ENCODE measurements at regions not wholly inside any gene's neighbourhood (a gene's known extent, or its start where the extent isn't known, plus 50 kb on each side); places are given as distances from the start of the nearest gene placed in this dataset.
"Not testable (repeated sequence)": the region's sequence is repeated elsewhere in the genome, so short reads cannot be mapped to it uniquely, and the experiment has no call there.

DNA sequence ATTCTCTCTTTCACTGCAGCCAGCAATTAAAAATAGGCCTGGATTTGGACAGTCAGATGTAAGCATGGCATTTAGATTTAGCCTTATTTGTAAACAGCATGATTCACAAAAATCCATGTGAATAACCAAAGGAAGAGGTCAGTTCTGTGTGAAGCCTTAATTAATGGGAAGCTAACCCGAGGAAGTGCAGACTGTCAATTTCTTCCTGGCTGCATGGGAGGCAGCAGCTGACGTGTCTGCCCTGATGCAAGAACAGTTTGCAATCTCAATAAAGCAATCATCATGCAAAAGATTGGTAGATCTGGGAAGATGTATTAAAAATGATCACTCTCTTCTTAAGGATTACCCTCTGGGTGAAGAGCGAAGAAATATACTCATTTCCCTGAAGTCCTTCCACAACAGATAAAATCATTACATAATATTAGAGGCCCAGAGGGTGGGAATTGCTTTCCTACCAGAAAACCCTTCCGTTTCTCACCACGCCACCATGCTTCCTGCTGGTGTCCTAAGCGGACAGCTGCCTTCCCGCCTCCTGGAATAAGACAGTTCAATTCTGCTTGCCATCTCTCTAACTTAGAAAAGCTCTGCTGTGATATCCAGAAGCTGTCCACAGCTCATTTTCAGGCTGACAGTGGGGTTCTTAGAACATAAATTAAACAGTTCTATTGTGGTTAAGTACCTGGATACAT lies 526.7 kb upstream of the NRP1 start:
- DNase-seq (ENCODE audit: low spot score) = no peak

DNA sequence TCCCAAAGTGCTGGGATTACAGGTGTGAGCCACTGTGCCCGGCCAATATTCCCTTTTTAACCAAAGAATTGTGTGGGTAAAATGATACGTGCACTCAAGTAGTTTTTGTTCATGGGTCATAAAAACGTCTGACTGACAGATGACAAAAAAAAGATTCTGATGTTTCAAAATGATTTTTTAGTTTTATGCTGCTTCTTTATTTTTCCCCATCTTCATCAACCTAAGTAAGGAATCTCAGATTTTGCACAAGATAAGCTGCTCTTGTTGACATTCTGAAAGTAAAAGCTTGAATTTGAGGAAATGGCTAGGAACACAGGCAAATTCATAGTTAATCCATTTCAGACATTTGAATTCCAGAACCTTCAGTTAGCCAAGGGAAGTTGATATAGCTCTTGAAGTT lies 526.1 kb upstream of the NRP1 start:
- no peak for DNase-seq (ENCODE audit: low spot score)

DNA sequence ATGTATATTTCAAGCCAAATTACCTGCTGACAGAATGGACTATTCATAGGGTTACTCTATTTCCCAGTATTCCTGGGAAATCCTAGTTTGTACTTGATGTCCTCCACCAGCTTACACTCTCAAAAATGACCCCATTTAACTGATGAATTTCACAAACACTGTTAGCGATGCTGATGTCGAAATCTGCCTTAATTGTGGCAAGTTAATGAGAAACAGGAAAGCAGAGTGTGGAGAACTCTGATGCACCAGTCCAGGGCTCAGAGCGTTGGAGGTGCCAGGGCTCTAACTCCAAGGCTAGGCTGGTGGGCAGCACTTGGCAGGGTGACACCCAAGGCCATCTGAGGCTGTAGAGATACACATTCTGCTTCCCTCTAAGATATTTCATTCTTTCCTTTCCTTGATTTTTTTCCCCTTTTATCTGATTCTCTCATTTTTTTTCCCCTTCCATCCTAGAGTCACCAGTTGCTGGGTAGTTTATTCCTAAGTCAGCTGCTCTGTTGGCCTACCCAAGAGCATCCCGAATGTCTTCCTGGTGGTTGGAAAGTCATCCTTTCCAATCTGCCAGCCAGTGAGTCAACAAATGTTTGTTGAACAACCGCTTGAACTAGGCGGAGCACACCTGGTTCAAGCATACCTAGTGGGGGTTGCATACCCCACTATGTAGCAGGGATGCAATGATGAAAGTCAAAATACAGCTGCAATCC lies 525.0 kb upstream of the NRP1 start:
- no peak for DNase-seq (ENCODE audit: low spot score)

DNA sequence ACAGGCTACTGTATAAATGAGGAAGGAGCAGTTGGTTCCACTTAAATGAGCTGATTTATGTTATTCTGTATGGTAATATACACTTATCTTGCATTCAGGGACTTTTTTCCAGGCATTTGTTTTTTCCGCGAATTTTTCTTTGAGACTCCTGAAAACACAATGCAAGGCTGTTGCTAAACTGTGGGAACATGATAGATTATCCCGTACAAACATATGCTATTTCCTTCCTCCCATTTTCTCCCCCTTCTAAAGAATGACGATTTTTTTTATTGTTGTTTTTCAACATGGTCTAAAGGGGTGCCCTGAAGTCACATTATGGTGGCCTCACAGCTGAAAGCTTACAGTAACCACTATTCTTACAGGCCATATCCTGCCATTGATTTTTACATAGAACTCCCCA lies 523.9 kb upstream of the NRP1 start:
- DNase-seq (ENCODE audit: low spot score) = no peak

DNA sequence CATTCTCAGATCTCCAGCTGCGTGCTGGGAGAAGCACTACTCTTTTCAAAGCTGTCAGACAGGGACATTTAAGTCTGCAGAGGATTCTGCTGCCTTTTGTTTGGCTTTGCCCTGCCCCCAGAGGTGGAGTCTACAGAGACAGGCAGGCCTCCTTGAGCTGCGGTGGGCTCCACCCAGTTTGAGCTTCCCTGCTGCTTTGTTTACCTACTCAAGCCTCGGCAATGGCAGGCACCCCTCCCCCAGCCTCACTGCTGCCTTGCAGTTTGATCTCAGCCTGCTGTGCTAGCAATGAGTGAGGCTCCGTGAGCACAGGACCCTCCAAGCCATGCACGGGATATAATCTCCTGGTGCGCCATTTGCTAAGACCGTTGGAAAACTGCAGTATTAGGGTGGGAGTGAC lies 518.8 kb upstream of the NRP1 start:
- not testable (repeated sequence) for DNase-seq (ENCODE audit: low spot score)

DNA sequence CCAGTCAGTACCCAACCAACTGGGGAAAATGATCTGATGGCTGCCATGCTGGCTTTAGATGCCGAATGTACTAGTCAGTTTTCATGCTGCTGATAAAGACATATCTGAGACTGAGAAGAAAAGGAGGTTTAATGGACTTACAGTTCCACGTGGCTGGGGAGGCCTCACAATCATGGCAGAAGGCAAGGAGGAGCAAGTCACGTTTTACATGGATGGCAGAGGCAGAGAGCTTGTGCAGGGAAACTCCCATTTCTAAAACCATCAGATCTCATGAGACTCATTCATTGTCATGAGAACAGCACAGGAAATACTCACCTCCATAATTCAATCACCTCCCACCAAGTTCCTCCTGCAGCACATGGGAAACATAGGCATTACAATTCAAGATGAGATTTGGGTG lies 508.9 kb upstream of the NRP1 start:
- DNase-seq (ENCODE audit: low spot score) = no peak

DNA sequence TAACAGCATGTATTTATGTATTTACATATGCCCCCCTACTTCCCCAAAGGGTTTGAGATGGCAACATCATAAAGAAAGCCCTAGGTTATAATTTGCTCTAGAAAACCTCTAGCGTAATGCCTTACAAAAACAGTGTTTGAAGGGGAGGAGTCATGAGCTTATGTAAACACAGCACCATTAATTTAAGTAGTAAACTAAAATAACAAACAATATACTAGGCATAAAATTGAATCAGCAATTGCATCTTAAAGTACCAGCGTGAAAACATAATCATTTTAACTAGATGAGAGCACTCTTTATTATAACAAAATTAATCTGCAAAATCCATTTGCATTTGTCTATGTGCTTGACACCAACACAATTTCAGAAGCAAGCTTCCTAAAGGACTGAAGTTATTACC lies 507.2 kb upstream of the NRP1 start:
- no peak for DNase-seq (ENCODE audit: low spot score)

DNA sequence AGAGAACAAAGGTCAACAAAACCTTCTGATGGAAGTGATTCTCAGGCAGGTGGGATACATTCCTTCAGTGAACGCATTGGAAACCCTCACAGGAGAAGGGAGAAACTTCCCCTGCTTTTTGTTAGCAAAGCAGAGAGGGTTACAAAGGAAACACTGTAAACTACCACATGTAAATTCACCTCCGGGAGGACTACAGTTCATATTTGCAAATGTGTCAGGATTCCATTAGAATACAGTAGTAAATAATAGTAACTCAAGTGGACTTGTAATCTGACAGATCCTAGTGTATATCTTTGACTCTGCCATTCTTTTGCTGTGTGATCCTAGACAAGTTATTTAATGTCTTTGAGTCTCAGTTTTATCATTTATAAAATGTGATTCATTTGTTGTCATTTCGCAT lies 504.3 kb upstream of the NRP1 start:
- no peak for DNase-seq (ENCODE audit: low spot score)

DNA sequence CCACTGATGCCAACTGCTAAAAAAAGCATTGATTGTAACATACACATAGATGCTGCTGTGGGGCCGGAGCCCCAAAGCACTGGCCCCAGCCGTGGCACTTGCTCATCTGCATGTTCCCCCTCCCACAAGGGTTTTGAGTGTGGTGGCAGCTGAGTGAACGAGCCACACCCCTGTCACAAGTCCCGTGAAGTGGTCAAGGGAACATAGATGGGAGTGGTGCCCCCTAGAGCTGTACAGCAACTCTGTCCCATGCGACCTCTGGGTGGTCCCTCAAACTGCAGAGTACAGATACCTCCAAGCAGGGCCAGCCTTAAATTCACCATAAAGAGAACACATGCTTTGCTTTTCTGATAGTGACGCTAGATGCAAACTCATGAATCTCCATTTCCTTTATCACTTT lies 503.3 kb upstream of the NRP1 start:
- DNase-seq (ENCODE audit: low spot score) = no peak

DNA sequence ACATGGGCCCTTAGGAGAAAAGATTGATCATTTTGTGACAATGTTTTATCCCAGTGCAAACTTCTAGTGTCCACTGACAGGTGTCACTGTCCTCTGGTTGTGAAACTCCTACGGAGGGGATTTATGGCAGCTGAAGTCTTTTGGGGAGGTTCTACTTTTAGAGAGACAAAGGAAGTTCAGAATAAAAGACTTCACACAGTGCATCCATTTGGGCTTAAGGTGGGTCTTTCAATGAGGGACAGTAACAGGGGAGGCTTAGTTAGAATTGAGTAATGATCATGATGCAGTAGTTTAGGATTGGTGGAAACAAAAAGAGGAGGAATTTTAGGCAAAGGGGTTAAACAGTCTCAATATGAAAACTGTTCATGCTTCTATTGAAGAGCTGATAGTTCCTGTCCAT lies 501.1 kb upstream of the NRP1 start:
- no peak for DNase-seq (ENCODE audit: low spot score)

DNA sequence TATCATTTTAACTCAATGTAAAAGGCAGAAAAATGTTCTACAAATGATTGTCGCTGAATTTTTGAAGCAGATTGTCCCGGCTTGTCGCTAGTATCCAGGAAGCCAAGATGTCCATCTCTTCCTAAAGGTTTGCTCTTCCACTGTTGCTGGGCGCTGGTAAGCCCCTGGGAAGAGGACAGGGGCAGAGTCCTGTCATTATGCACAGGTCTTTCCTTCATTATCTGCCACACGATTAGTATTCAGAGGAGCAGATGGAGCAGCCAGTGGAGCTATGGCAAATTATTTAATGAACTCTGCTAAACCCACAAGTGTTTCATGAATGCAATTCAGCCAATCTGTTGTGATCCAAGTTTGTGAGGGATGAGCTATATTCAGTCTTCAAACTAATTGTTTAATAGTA lies 499.1 kb upstream of the NRP1 start:
- no peak for DNase-seq (ENCODE audit: low spot score)

DNA sequence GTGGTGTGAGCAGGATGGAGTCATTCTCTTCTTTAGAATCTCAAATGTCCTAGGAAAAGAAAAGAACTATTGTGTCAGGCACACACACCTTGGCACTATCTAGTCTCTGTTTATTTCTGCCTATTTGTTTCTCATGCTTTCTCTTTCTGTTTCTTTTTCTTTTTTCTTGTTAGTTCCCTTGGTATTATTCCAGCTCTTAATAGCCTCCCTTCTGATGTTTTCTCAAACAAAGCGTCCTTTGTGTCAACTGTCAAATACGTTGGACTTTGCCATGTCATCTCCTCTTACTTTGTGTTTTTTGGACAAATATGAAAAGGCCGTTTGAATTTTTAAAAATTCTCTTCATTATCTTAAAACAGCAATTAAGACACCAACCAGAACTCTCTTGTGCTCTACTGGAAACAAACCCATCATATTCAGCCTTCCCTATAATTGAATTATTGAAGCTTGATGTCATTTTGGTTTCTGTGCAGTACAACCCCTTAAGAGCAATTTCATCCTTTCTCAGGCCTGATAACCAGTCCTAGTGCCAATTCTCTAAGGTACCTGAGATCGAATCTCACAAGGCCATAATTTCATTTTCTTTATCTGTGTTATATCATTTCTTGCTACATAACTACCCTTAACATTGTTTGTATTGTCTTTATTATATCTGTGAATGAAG lies 497.8 kb upstream of the NRP1 start:
- DNase-seq (ENCODE audit: low spot score) = no peak

DNA sequence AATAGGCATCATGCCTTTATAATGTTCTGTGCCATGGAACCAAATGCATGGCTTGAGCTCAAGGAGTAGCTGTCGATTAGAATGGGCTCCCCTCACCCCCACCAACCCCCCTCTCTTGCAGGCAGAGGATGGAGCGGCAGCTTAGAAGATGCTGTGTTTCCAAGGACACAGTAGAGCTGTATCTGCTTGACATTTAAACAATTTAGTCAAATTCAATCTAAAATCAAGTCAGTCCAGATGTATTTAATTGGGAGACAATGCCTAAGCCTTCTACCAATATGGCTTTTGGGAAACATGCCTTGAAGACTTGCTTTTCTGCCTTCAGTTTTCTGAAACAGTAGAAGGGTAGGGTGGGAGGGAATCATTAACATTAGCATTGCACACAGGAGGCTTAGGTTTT lies 497.1 kb upstream of the NRP1 start:
- no peak for DNase-seq (ENCODE audit: low spot score)

DNA sequence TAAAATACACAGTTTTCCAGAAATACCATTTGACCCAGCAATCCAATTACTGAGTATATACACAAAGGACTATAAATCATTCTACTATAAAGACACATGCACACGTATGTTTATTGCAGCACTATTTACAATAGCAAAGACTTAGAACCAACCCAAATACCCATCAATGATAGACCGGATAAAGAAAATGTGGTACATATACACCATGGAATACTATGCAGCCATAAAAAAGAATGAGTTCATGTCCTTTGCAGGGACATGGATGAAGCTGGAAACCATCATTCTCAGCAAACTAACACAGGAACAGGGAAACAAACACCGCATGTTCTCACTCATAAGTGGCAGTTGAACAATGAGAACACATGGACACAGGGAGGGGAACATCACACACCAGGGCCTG lies 495.4 kb upstream of the NRP1 start:
- not testable (repeated sequence) for DNase-seq (ENCODE audit: low spot score)

DNA sequence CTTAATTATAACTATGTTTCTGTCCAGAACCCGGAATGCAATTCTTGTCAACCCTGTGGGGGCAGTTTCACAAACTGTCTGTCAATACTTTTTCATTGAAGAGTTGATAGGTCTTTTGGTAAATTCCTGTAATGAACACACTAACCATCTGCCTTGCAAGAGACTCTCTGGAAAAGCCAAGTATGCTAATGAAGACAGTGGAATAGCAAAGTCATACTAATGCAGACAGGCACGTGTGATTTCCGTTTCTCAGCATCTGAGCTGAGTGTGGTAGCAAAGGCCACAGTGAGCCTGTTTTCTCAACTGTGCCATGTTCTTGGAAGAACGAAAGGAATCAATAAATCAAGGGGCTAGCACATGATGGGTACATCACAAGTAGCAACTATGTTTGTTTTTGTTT lies 494.1 kb upstream of the NRP1 start:
- no peak for DNase-seq (ENCODE audit: low spot score)

DNA sequence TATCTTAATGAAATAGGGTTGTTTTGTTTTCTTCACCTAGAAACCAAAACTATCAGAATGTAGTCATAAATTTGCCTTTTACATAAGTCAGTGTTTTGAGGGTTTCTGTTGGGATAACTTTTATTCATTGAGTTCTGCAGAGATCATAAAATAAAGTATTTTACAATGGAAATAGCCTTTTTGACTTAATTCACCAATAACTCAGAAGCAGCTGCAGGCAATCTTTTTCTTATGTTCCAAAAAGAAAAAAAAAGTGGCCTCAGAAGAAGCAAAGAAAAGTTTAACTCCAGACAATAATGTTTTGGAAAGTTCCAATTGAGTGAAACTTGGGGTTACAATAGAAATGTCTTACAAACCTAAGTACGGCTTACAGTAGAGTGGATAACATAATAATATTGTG lies 491.7 kb upstream of the NRP1 start:
- DNase-seq (ENCODE audit: low spot score) = no peak

DNA sequence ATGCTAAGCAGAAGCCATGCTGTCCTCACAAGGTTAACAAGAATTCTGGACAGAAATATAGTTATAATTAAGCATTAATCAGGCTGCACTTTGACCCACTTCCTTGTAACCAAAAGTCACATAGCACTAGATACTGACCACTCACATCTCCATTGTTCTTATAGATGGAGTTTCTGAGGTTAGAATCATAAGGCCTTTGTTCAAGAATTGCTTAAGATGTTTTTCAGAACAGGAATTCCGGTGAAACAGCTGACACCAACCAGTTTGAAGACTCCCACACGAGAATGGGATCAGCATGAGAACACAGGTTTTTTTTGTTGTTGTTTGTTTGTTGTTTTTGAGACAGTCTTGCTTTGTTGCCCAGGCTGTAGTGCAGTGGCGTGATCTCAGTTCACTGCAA lies 488.3 kb upstream of the NRP1 start:
- DNase-seq (ENCODE audit: low spot score) = no peak

DNA sequence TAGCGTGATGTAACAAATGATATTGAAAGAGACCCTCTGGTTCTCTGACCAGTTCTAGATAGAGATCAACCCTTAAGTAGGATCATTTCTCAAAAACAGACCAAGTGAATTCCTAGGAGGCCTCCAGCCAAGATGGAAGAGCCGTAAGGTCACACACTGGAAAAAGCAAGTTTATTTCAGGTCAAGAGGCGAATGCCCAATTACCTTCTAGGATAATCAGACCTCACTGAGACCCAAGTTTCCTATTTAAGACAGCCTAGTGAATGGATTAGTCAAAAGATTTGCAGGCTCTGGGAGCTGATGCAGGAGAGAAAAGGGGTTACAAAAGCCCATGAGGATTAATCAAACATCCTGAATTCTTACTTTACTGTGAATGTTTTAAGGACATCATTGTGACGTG lies 486.1 kb upstream of the NRP1 start:
- no peak for DNase-seq (ENCODE audit: low spot score)

DNA sequence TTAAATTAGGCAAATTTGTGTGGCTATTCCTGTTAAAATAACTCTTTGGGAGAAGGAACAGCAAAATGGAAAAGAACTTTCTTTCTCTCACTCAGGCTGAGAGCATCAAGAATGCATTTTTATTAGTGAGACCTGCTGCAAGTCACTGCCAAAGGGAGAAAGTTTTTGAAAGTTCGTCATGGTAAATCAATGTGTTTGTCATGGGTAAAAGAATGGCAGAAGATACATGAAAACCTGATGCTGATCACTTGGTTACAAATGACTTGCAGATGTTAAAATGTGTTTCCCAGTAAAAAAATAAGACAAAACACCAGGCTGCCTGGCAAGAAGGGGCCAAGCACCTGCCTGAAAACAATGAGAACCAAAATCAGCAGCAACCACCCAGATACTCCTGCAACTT lies 484.7 kb upstream of the NRP1 start:
- no peak for DNase-seq (ENCODE audit: low spot score)

DNA sequence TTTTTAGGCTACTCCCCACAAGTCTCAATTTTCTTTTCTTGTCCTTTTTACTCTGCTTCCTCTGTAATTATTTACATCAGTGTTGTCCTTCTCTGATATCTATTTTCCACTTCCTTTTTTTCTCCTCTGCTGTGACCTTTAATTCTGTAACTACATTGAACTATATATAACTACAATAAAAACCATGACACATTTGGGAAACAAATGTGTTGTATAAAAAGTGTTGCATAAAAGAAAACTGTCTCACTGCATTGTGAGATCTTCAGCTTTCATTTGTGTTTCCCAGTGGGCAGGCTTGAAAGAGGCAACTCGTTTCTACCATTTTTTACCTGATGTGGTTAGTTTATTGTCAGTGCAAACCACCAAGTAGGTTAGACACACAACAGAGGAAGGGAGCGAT lies 483.9 kb upstream of the NRP1 start:
- DNase-seq (ENCODE audit: low spot score) = no peak

DNA sequence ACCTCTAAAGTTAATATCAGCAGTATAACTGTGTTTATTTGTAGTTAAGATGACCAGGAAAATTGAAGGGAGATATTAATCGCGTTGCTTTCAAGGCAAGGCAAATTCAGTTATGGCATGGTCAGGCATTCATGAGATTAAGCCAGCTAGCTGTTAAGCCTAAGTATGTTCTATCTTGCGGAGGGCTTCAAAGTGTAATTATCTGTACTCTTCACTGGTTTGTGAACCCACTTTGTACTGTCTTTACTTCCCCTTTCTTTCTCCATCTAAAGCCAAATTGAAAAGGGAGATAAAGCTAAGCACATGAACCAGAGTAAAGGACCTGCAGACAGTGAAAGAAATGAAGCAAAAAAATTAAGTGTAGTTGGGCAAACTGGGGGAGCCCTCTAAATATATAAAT lies 483.1 kb upstream of the NRP1 start:
- DNase-seq (ENCODE audit: low spot score) = no peak

DNA sequence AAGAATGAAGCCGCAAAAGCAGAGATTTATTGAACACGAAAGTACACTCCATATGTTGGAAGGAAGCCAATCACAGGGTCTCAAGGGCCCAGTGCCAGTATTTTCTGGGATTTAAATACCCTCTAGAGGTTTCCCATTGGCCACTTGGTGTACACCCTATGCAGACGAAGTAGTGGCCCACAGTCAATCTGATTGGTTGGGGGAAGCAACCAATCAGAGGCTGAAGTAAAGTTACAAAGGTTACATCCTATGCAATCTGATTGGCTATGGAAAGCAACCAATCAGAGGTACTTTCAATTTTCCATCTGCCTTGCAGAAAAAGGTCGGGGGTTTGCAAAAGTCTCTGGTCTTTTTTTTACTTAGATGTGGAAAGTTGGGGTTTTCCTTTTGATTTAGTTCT lies 481.3 kb upstream of the NRP1 start:
- no peak for DNase-seq (ENCODE audit: low spot score)

DNA sequence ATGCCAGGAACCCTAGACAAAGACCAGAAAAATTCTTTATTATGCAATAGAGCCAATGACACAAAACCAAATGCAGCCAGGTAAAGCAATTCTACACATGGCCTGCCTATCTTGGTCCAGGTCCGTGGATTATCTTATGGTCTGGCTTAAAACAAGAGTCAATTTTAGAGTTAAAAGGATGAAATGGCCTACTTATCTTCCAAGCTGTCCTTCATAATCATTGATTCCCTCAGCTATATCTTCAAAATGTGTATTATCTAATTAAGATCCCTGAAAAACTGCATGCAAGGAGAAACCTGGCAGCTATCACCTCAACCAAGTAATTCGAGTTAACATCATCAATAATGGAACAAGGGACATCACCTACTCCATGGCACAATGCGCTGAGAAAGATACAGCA lies 479.4 kb upstream of the NRP1 start:
- no peak for DNase-seq (ENCODE audit: low spot score)

DNA sequence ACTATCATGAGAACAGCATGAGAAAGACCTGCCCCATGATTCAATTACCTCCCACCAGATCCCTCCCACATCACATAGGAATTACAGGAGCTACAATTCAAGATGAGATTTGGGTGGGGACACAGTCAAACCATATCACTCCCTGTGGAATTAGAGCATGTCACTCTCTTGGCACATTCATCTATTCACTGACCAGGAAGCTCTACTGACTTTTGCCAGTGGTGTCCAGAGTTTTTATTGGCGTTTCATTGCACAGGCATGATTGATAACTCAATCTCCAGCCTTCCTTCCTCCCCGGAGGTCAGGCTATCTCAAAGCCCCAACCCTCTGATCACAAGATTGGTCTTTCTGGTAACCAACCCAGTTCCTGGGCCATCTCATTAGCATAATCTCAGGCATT lies 478.9 kb upstream of the NRP1 start:
- DNase-seq (ENCODE audit: low spot score) = no peak
